HepG2 (cell line): ENCODE measurements at regions not wholly inside any gene's neighbourhood (a gene's known extent, or its start where the extent isn't known, plus 50 kb on each side); places are given as distances from the start of the nearest gene placed in this dataset.

Experiments
- KDM1A ChIP-seq: IDR thresholded peaks from 2 replicates; pipeline ENCODE4 v1.6.1; 2016; ENCODE audit warnings: missing compliant biosample characterization
- NFE2L2 ChIP-seq: fragments of 150-350 bp; IDR thresholded peaks from 2 replicates; pipeline ENCODE4 v1.6.1; 2014; ENCODE audit warnings: low read length
- NFRKB ChIP-seq: fragments of 450-650 bp; IDR thresholded peaks from 2 replicates; pipeline ENCODE4 v1.6.1; 2017
- NR2C2 ChIP-seq: sonication (generic); formaldehyde crosslinking; IDR thresholded peaks from 2 replicates; pipeline ENCODE4 v1.4.0; 2020; ENCODE audit warnings: missing genetic modification reagents, mild to moderate bottlenecking, moderate library complexity, borderline replicate concordance
- SP1 ChIP-seq, 2 experiments: fragments of 450-650 bp in 1 of 2; sonication (generic) in 1 of 2; formaldehyde crosslinking in 1 of 2; IDR thresholded peaks; 2 replicates each; pipeline versions ENCODE4 v1.4.0 to v1.6.1; 2016 to 2020; ENCODE audit warnings: missing genetic modification reagents in 1 of 2
- ZKSCAN8 ChIP-seq: IDR thresholded peaks from 2 replicates; pipeline ENCODE4 v1.6.1; 2016; ENCODE audit warnings: borderline replicate concordance, missing genetic modification reagents, missing compliant biosample characterization
- TF ChIP-seq, protein P1 (sequence below): sonication (generic); formaldehyde crosslinking; IDR thresholded peaks from 2 replicates; pipeline ENCODE4 v1.5.0; 2020; ENCODE audit warnings: missing genetic modification reagents, mild to moderate bottlenecking, borderline replicate concordance
- TF ChIP-seq, protein P2 (sequence below): sonication (generic); formaldehyde crosslinking; IDR thresholded peaks from 2 replicates; pipeline ENCODE4 v1.4.0; 2020; ENCODE audit warnings: missing genetic modification reagents
- TF ChIP-seq, protein P3 (sequence below): sonication (generic); formaldehyde crosslinking; IDR thresholded peaks from 2 replicates; pipeline ENCODE4 v1.4.0; 2020; ENCODE audit warnings: missing genetic modification reagents
- TF ChIP-seq, protein P4 (sequence below): sonication (generic); formaldehyde crosslinking; IDR thresholded peaks from 2 replicates; pipeline ENCODE4 v1.5.0; 2020; ENCODE audit warnings: mild to moderate bottlenecking, missing genetic modification reagents, moderate library complexity

DNA sequence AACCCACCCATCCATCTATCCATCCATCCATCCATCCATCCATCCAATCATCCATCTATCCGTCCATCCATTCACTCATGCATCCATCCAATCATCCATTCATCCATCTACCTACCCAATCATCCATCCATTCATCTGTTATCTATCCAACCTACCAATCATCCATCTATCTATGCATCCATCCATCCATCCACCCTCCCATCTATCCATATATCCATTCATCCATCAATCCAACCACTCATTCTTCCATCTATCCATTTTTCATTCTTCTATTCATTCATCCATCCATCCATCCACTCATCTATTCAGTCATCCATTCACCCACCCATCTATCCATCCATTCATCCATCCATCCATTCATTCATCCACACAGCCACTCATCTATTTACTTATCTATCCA is 80.1 kb upstream of the SHOX start:
- TF ChIP-seq NFE2L2 (no peak), SP1 (IDR thresholded peaks at IDR 0.05) (no peak), SP1 (CRISPR knock-in tag; IDR thresholded peaks at IDR 0.05) (no peak), ZKSCAN8 (CRISPR knock-in tag) (no peak), KDM1A (CRISPR knock-in tag) (no peak), NFRKB (no peak), NR2C2 (CRISPR knock-in tag) (no peak)
- TF ChIP-seq, protein P1, sequence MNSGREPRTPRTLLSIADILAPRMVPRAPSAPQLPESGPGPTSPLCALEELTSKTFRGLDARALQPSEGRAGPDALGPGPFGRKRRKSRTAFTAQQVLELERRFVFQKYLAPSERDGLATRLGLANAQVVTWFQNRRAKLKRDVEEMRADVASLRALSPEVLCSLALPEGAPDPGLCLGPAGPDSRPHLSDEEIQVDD (CRISPR knock-in tag) = no peak
- TF ChIP-seq, protein P2, sequence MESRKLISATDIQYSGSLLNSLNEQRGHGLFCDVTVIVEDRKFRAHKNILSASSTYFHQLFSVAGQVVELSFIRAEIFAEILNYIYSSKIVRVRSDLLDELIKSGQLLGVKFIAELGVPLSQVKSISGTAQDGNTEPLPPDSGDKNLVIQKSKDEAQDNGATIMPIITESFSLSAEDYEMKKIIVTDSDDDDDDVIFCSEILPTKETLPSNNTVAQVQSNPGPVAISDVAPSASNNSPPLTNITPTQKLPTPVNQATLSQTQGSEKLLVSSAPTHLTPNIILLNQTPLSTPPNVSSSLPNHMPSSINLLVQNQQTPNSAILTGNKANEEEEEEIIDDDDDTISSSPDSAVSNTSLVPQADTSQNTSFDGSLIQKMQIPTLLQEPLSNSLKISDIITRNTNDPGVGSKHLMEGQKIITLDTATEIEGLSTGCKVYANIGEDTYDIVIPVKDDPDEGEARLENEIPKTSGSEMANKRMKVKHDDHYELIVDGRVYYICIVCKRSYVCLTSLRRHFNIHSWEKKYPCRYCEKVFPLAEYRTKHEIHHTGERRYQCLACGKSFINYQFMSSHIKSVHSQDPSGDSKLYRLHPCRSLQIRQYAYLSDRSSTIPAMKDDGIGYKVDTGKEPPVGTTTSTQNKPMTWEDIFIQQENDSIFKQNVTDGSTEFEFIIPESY = no peak
- TF ChIP-seq, protein P3, sequence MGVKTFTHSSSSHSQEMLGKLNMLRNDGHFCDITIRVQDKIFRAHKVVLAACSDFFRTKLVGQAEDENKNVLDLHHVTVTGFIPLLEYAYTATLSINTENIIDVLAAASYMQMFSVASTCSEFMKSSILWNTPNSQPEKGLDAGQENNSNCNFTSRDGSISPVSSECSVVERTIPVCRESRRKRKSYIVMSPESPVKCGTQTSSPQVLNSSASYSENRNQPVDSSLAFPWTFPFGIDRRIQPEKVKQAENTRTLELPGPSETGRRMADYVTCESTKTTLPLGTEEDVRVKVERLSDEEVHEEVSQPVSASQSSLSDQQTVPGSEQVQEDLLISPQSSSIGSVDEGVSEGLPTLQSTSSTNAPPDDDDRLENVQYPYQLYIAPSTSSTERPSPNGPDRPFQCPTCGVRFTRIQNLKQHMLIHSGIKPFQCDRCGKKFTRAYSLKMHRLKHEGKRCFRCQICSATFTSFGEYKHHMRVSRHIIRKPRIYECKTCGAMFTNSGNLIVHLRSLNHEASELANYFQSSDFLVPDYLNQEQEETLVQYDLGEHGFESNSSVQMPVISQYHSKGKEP (CRISPR knock-in tag) = no peak
- TF ChIP-seq, protein P4, sequence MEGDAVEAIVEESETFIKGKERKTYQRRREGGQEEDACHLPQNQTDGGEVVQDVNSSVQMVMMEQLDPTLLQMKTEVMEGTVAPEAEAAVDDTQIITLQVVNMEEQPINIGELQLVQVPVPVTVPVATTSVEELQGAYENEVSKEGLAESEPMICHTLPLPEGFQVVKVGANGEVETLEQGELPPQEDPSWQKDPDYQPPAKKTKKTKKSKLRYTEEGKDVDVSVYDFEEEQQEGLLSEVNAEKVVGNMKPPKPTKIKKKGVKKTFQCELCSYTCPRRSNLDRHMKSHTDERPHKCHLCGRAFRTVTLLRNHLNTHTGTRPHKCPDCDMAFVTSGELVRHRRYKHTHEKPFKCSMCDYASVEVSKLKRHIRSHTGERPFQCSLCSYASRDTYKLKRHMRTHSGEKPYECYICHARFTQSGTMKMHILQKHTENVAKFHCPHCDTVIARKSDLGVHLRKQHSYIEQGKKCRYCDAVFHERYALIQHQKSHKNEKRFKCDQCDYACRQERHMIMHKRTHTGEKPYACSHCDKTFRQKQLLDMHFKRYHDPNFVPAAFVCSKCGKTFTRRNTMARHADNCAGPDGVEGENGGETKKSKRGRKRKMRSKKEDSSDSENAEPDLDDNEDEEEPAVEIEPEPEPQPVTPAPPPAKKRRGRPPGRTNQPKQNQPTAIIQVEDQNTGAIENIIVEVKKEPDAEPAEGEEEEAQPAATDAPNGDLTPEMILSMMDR (CRISPR knock-in tag) = no peak
